ENCODE measurements at regions not wholly inside any gene's neighbourhood (a gene's known extent, or its start where the extent isn't known, plus 50 kb on each side); places are given as distances from the start of the nearest gene placed in this dataset.
"Not testable (repeated sequence)": the region's sequence is repeated elsewhere in the genome, so short reads cannot be mapped to it uniquely, and the experiment has no call there.

DNA sequence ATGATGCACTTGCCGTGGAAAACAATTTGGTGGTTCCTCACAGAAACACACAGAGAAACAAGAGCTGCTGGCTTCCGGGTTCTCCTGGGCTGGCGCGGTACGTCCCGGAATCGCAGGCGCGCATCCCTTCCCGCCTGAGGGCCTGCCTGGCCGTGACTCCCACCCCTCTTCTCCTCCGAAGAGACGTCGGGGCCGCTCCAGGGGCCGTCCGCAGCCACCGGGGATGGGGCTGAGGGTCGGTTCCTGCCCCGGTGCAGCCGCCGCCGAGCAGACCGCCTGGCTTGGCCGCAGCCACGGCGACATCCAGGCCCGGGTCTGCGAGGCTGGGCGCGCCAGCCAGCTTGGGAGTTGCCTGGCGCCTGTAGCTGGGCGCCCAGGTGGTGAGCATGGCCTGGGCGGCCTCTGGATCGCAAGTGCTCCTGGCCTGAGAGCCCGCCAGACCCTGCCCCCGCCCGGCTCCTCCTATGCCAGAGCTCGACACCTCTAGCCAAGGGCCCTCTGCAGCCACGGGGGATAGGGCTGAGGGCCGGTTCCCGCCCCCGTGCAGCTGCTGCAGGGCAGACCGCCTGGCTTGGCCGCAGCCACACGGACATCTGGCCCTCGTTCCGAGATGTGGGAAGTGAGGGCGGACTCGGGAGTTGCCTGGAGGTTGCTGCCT, 1647.5 kb downstream of the SPATA31A7 start:
- DNase-seq = not testable (repeated sequence)

DNA sequence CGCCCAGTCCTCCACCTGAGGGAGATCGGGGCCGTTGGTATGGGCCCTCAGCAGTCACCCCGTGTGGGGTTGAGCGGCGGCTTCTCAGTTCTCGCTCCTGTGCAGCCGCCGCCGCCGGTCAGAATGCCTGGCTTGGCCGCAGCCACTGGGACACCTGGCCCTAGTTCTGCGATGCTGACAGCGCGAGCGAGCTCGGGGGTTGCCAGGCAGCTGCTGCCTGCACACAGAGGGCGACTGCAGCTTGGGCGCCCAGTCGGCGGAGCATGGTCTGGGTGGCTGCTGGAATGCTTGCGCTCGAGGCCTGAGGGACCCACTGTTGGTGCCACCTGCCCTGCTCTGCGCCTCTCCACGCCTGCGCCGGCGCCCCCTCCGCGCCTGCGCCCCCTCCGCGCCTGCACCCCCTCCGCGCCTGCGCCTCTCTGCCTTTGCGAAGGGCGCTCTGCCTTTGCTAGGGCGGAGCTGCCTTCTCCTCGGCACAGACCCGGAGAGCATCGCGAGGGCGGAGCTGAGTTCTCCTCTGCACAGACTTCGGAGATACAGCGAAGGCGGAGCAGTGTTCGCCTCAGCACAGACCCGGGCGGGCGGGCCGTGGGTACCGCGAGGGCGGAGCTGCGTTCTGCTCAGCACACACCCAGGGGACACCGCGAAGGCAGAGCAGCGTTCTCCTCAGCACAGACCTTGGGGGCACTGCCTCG, 1648.3 kb downstream of the SPATA31A7 start:
- DNase-seq = peak; percentile 87

DNA sequence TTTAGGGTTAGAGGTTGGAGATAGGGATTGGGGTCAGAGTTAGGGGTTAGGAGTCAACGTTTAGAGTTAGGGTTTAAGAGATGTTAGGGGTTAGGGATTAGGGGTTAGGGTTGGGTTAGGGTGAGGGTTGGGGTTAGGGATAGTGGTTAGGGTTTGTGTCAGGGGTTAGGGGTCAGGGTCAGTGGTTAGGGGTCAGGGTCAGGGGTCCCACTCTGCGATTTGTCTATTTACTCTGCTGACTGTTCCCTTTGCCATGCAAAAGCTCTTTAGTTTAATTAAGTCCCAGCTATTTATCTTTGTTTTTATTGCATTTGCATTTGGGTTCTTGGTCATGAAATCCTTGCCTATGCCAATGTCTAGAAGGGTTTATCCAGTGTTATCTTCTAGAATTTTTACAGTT, 1649.3 kb downstream of the SPATA31A7 start:
- DNase-seq = not testable (repeated sequence)

GRCh38 chr9:62843145-62843544, 1653.3 kb downstream of the SPATA31A7 start:
- DNase-seq = not testable (repeated sequence)

GRCh38 chr9:62843706-62844290, 1654.0 kb downstream of the SPATA31A7 start:
- not testable (repeated sequence) for DNase-seq

GRCh38 chr9:62844681-62845185, 1654.9 kb downstream of the SPATA31A7 start:
- not testable (repeated sequence) for DNase-seq

DNA sequence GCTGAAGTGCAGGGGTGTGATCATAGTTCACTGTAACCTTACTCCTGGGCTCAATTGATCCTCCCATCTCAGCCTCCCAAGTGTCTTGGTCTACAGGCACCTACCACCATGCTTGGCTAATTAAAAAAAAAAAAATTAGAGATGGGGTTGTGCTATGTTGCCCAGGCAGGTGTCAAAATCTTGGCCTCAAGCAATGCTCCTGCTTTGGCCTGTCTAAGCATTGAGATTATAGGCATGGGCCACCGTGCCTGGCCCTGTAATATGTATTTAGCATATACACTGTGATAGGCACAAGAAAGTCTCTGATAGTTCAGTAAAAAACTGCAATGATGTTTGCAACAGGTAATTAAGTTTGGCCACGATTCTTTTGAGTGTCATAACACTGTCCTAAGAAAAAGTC, 1658.4 kb downstream of the SPATA31A7 start:
- DNase-seq = not testable (repeated sequence)

- DNase-seq = not testable (repeated sequence)
These were observed 1660.2 kb downstream of the SPATA31A7 start for GRCh38 chr9:62849991-62850390.

DNA sequence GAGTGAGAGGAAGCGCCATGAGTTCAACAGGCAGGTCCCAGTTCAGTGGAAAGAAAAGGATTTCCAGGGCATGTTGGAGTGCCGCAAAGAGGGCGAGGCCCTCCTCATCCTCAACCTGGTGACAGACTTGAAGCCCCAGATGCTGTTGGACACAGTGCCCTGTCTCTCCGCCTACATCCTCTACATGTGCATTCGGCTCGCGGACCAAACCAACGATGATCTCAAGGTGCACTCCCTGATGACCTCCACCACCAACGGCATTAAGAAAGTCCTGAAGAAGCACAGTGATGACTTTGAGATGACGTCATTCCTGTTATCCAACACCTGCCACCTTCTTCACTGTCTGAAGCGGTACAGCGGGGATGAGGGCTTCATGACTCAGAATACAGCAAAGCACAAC, 1667.4 kb downstream of the SPATA31A7 start:
- DNase-seq = not testable (repeated sequence)

- not testable (repeated sequence) for DNase-seq
These were observed 1668.4 kb downstream of the SPATA31A7 start for GRCh38 chr9:62858240-62858639.

GRCh38 chr9:62860939-62861860, 1671.4 kb downstream of the SPATA31A7 start:
- DNase-seq = not testable (repeated sequence)

GRCh38 chr9:62862180-62862579, 1672.3 kb downstream of the SPATA31A7 start:
- not testable (repeated sequence) for DNase-seq

DNA sequence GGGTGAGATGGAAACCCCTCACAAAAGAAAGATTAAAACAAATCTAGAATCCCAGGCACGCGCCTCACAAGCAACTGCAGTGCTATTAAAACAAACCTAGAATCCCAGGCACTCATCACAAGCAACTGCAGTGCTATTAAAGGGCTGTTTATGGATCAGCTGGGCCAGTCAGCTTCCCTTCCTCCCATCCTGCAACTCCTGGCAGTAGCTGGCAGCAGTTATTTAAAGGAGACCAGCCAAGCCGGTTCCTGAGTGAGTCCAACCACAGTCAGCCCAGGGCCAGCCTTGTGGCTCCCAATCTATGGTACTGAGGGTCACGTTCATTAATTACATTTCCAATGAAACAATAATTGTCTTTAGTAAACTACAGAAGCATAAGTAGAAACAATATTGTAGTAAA, 1673.5 kb downstream of the SPATA31A7 start:
- not testable (repeated sequence) for DNase-seq

DNA sequence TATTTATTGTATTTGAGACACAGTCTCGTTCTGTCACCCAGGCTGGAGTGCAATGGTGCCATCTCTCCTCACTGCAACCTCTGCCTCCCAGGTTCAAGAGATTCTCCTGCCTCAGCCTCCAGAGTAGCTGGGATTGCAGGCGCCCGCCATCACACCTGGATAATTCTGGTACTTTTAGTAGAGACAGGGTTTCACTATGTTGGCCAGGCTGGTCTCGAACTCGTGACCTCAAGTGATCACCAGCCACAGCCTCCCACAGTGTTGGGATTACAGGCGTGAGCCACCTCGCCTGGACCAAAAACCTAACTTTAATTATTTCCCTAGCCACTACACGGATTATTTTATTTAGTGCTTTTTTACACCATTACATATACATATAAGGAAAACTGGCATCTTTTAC, 1674.0 kb downstream of the SPATA31A7 start:
- not testable (repeated sequence) for DNase-seq

DNA sequence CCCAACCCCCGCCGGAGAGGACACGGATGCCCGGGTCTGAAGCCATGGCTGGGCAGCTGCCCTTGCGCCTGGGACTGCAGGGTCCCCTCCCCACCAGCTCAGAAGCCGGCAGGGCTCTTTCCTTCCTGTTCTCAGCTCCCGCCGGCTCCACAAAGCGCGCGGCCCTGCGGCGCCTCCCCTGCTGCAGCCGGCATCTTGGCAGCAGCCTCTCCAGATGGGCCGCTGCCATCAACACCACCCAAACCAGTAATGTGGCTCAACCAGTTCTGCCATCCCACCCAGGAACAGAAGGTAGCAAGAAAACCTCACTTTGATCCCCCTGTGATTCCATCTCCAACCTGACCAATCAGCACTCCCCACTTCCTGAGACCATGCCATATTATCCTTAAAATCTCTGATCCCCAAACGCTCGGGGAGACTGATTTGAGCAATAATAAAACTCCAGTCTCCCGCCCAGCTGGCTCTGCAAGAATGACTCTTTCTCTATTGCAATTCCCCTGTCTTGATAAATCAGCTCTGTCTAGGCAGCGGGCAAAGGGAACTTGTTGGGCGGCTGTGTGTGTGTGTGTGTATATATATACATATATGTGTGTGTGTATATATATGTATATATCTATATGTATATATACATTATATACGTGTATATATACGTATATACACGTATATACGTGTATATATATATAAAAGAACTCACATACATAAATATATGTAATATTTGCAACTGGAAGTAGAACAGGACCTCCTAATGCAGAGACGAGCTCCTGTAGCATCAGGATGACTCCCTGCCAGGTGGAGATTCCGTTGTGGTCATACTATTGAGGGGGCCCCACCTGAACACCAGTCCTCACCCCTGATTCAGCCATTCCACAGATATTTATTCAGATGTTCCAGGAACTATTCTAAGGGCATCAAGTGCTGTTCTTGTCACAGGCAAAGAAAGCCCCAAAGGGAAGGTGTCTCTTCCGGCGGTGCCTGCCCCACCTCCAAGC, 1674.9 kb downstream of the SPATA31A7 start:
- not testable (repeated sequence) for DNase-seq

GRCh38 chr9:62869061-62869460, 1679.2 kb downstream of the SPATA31A7 start:
- not testable (repeated sequence) for DNase-seq

- not testable (repeated sequence) for DNase-seq
These were observed 1681.9 kb downstream of the SPATA31A7 start for GRCh38 chr9:62871765-62872164.

DNA sequence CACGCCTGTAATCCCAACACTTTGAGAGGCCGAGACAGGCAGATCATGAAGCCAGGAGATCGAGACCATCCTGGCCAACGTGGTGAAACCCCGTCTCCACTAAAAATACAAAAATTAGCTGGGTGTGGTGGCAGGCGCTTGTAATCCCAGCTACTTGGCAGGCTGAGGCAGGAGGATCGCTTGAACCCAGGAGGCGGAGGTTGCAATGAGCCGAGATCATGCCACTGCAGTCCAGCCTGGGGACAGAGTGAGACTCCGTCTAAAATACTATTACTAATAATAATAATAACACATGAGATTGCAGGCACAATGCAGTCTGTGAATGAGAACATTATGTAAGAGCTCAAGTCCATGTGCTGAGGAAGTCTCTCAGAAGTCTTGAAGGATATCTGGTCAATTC, 1684.4 kb downstream of the SPATA31A7 start:
- DNase-seq = not testable (repeated sequence)

- not testable (repeated sequence) for DNase-seq
These were observed 1685.1 kb downstream of the SPATA31A7 start for GRCh38 chr9:62874745-62875599.

GRCh38 chr9:62877552-62877951, 1687.7 kb downstream of the SPATA31A7 start:
- DNase-seq = not testable (repeated sequence)
